ENCODE measurements at regions not wholly inside any gene's neighbourhood (a gene's known extent, or its start where the extent isn't known, plus 50 kb on each side); places are given as distances from the start of the nearest gene placed in this dataset.

DNA sequence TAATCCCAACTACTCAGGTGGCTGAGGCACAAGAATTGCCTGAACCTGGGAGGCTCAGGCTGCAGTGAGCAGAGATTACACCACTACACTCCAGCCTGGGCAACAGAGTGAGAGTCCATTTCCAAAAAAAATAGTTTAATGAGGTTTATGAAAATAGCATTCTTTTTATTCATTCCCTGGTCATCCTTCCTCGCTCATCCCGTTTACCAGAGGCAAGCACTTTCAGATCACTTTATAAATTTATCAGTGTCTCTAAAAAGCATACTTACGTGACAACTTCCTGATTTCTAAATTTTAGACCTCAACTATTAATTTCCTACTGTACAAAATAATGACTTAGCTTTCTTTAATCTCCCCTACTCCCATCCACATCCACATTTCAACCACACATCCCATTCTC, 864.8 kb downstream of the EPHA4 start:
- no peak for TF ChIP-seq CTCF (IDR thresholded peaks at IDR 0.05)

DNA sequence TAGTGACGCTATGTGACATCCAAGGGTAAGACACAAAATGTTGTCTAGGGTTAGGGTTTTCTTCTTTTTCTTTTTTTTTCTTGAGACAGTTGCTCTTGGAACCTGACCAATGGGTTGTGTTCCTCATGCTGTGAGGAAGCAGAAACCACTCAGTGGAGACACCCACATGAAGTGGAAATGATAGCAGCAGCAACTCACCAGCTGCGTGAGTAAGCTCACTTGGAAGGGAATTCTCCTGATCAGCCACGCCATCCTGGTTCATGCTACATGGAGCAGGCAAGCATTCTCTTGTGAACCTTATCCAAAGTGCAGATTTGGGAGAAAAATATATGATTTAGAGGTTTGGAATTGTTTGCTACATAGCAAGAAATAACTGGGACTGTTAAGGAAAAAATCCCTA, 863.7 kb downstream of the EPHA4 start:
- Histone ChIP-seq H3K27ac (no peak overlapping the region), H3K27me3 (no peaks in the 10 kb centered on the region), H3K9me3 (peaks cover 0 to 5% (median 0%) of the 10 kb centered on the region in 11 donors), H3K4me3 (no peak overlapping the region), H3K36me3 (no peaks in the 10 kb centered on the region), H3K4me1 (no peaks in the 10 kb centered on the region)
- intact Hi-C loops (cut with DNase I) = no loop called here
- WGBS, 2 donors = 72 to 79% methylated on average over 3 of the region's 3 CpGs
- no peak for DNase-seq
- TF ChIP-seq CTCF (IDR thresholded peaks at IDR 0.05) = no peak
- no peak for ATAC-seq

More for the DNA sequence above, 864.8 kb downstream of the EPHA4 start:
- 89 to 91% methylated on average over 3 of the region's 3 CpGs for WGBS, 2 donors
- H3K27me3 ChIP-seq = no peaks in the 10 kb centered on the region
- intact Hi-C loops (cut with DNase I) = no loop called here
- no peaks in the 10 kb centered on the region for H3K36me3 ChIP-seq
- no peak for DNase-seq
- no peak for ATAC-seq
- no peak overlapping the region for H3K4me3 ChIP-seq
- peaks cover 0 to 5% (median 0%) of the 10 kb centered on the region in 11 donors for H3K9me3 ChIP-seq
- no peak overlapping the region for H3K27ac ChIP-seq
- no peaks in the 10 kb centered on the region for H3K4me1 ChIP-seq

GRCh38 chr2:220717283-220717682, 854.8 kb downstream of the EPHA4 start:
- no peak for DNase-seq
- Histone ChIP-seq H3K4me1 (no peaks in the 10 kb centered on the region), H3K9me3 (peaks cover 0 to 7% (median 0%) of the 10 kb centered on the region in 11 donors), H3K36me3 (no peaks in the 10 kb centered on the region), H3K27ac (no peak overlapping the region), H3K4me3 (no peak overlapping the region), H3K27me3 (no peaks in the 10 kb centered on the region)
- intact Hi-C loops (cut with DNase I) = no loop called here
- WGBS, 2 donors = 91% methylated on average over 3 of the region's 3 CpGs
- no peak for TF ChIP-seq CTCF (IDR thresholded peaks at IDR 0.05)
- ATAC-seq = no peak

- H3K27me3 ChIP-seq = no peaks in the 10 kb centered on the region
- intact Hi-C loops (cut with DNase I) = no loop called here
- peaks cover 0 to 21% (median 3%) of the 10 kb centered on the region in 11 donors for H3K9me3 ChIP-seq
- no peak for TF ChIP-seq CTCF (IDR thresholded peaks at IDR 0.05)
- H3K36me3 ChIP-seq = no peaks in the 10 kb centered on the region
- 53 to 62% methylated on average over 4 of the region's 4 CpGs for WGBS, 2 donors
- no peak overlapping the region for H3K27ac ChIP-seq
- no peak for DNase-seq
- H3K4me3 ChIP-seq = no peak overlapping the region
- ATAC-seq = no peak
- H3K4me1 ChIP-seq = no peaks in the 10 kb centered on the region
These were observed 835.3 kb downstream of the EPHA4 start for GRCh38 chr2:220736778-220737177.

Measured in heart right ventricle (tissue), 16 donors.